Thoracic aorta (tissue), 2 donors: ENCODE measurements at regions not wholly inside any gene's neighbourhood (a gene's known extent, or its start where the extent isn't known, plus 50 kb on each side); places are given as distances from the start of the nearest gene placed in this dataset.

ENCODE experiments used
- ATAC-seq: fragments of 150-250 bp; one replicate; pipeline ENCODE4 v1.8.0; 2017; ENCODE audit warnings: low read depth; ENCODE audit not compliant: insufficient number of reproducible peaks, low FRiP score
- DNase-seq: peaks from one replicate; pipeline ENCODE4 v3.0.0-alpha.2; 2020; ENCODE audit warnings: low spot score
- H3K27ac ChIP-seq, 2 donors: fragments of 200-600 bp; sonication (generic); 1 replicate in 1 of 2; 2 replicates in 1 of 2; pipeline ENCODE4 v1.5.1; 2016; ENCODE audit warnings: mild to moderate bottlenecking in 2 of 2, moderate library complexity in 2 of 2
- H3K27me3 ChIP-seq: fragments of 200-600 bp; sonication (generic); replicated peaks from 2 replicates; pipeline ENCODE4 v1.6.0; 2016; ENCODE audit warnings: mild to moderate bottlenecking; ENCODE audit not compliant: insufficient read depth
- H3K36me3 ChIP-seq: fragments of 200-600 bp; sonication (generic); one replicate; pipeline ENCODE4 v1.5.1; 2016
- H3K4me1 ChIP-seq, 2 donors: fragments of 200-600 bp; sonication (generic); 1 replicate in 1 of 2; 2 replicates in 1 of 2; pipeline versions ENCODE4 v1.5.1 to v1.6.0; 2016; ENCODE audit warnings: low read depth in 2 of 2, mild to moderate bottlenecking in 1 of 2; ENCODE audit not compliant: control insufficient read depth in 1 of 2
- H3K4me3 ChIP-seq: fragments of 200-600 bp; sonication (generic); 2 replicates; pipeline ENCODE4 v1.5.1; 2016; ENCODE audit warnings: mild to moderate bottlenecking
- H3K9me3 ChIP-seq: fragments of 200-600 bp; sonication (generic); 2 replicates; pipeline ENCODE4 v1.5.1; 2016
- TF ChIP-seq, protein P1 (sequence below): fragments of 200-600 bp; sonication (generic); IDR thresholded peaks from one replicate; pipeline ENCODE4 v1.5.1; 2019; ENCODE audit warnings: antibody characterized with exemption

- ATAC-seq (no peak), DNase-seq (no peak)
- H3K36me3 ChIP-seq: no peaks in the 10 kb centered on the region
- no peaks in the 10 kb centered on the region for H3K9me3 ChIP-seq
- TF ChIP-seq, protein P1, sequence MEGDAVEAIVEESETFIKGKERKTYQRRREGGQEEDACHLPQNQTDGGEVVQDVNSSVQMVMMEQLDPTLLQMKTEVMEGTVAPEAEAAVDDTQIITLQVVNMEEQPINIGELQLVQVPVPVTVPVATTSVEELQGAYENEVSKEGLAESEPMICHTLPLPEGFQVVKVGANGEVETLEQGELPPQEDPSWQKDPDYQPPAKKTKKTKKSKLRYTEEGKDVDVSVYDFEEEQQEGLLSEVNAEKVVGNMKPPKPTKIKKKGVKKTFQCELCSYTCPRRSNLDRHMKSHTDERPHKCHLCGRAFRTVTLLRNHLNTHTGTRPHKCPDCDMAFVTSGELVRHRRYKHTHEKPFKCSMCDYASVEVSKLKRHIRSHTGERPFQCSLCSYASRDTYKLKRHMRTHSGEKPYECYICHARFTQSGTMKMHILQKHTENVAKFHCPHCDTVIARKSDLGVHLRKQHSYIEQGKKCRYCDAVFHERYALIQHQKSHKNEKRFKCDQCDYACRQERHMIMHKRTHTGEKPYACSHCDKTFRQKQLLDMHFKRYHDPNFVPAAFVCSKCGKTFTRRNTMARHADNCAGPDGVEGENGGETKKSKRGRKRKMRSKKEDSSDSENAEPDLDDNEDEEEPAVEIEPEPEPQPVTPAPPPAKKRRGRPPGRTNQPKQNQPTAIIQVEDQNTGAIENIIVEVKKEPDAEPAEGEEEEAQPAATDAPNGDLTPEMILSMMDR: no peak
- no peaks in the 10 kb centered on the region for H3K4me1 ChIP-seq
- H3K4me3 ChIP-seq: no peak overlapping the region
- H3K27ac ChIP-seq: no peak overlapping the region
- no peaks in the 10 kb centered on the region for H3K27me3 ChIP-seq
These were observed 475.3 kb upstream of the AMOT start for GRCh38 chrX:113315927-113316326.

DNA sequence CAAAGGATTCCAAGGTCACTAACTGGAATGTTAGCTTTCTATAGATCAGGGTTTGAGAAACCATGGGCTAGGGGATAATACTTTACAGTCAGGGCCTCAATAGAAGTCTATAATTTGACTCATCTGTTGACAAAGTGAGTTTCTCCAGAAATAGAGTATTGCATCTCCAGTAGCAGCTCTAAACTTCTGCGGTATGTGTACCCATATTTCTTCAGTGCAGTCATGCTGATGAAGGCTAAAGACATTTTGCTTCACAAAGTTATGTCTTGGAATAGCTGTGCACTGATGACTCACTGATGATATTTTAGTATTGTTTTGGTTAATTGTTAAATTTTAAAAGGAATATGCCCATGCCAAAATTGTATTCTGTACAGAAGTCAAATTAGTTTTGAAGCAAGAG lies 464.9 kb upstream of the AMOT start:
- H3K36me3 ChIP-seq: no peaks in the 10 kb centered on the region
- no peaks in the 10 kb centered on the region for H3K4me1 ChIP-seq
- H3K4me3 ChIP-seq: no peak overlapping the region
- H3K27ac ChIP-seq: no peak overlapping the region
- TF ChIP-seq, protein P1: no peak
- H3K9me3 ChIP-seq: no peaks in the 10 kb centered on the region
- ATAC-seq (no peak), DNase-seq (no peak)
- no peaks in the 10 kb centered on the region for H3K27me3 ChIP-seq

- no peak for DNase-seq
- no peaks in the 10 kb centered on the region for H3K9me3 ChIP-seq
These were observed 459.9 kb upstream of the AMOT start for GRCh38 chrX:113300580-113300979.

GRCh38 chrX:113297437-113297836 lies 456.8 kb upstream of the AMOT start:
- no peaks in the 10 kb centered on the region for H3K27me3 ChIP-seq
- no peak overlapping the region for H3K4me3 ChIP-seq
- no peak for DNase-seq
- TF ChIP-seq, protein P1: no peak
- ATAC-seq: no peak
- H3K9me3 ChIP-seq: no peaks in the 10 kb centered on the region
- no peaks in the 10 kb centered on the region for H3K36me3 ChIP-seq
- H3K27ac ChIP-seq: no peak overlapping the region
- no peaks in the 10 kb centered on the region for H3K4me1 ChIP-seq

More at GRCh38 chrX:113300580-113300979, 459.9 kb upstream of the AMOT start:
- no peak overlapping the region for H3K27ac ChIP-seq
- H3K36me3 ChIP-seq: no peaks in the 10 kb centered on the region
- no peaks in the 10 kb centered on the region for H3K4me1 ChIP-seq
- TF ChIP-seq, protein P1: no peak
- no peak for ATAC-seq
- H3K4me3 ChIP-seq: no peak overlapping the region
- no peaks in the 10 kb centered on the region for H3K27me3 ChIP-seq

DNA sequence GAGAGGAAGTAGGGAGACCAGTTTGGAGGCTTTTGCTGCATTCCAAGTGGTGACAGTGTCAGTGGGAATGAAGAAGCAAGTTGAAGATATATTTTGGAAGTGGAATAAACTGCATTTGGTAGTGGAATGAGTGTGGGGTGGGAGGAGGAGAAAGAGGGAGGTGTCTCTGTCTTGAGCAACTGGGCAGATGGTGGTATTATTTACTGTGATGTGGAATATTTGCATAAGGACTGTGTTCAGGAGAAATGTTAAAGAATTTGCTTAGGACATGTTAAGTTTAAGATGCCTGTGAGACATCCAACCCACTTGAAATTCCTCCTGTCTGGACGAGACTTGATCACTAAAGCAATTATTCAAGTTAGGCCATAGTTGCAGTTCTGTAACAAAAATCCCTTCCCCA lies 448.9 kb upstream of the AMOT start:
- H3K4me1 ChIP-seq: no peaks in the 10 kb centered on the region
- no peak for DNase-seq

More for the DNA sequence above, 448.9 kb upstream of the AMOT start:
- no peaks in the 10 kb centered on the region for H3K27me3 ChIP-seq
- no peak for ATAC-seq
- TF ChIP-seq, protein P1: no peak
- no peak overlapping the region for H3K4me3 ChIP-seq
- no peak overlapping the region for H3K27ac ChIP-seq
- H3K9me3 ChIP-seq: no peaks in the 10 kb centered on the region
- no peaks in the 10 kb centered on the region for H3K36me3 ChIP-seq
